ENCODE measurements at regions not wholly inside any gene's neighbourhood (a gene's known extent, or its start where the extent isn't known, plus 50 kb on each side); places are given as distances from the start of the nearest gene placed in this dataset.

GRCh38 chr2:37507051-37507410, 162.6 kb downstream of the QPCT start:
- H3K4me3 ChIP-seq (ENCODE audit: low read depth, low read length): no peak overlapping the region
- DNase-seq (ENCODE audit: low read depth): no peak
- TF ChIP-seq CTCF (IDR thresholded peaks at IDR 0.05; ENCODE audit: insufficient read depth, low read length): no peak

GRCh38 chr2:37507703-37508102, 163.3 kb downstream of the QPCT start:
- no peak for TF ChIP-seq CTCF (IDR thresholded peaks at IDR 0.05; ENCODE audit: insufficient read depth, low read length)
- no peak for DNase-seq (ENCODE audit: low read depth)
- H3K4me3 ChIP-seq (ENCODE audit: low read depth, low read length): no peak overlapping the region

GRCh38 chr2:37512971-37513370, 158.5 kb downstream of the CDC42EP3 start:
- no peak for DNase-seq (ENCODE audit: low read depth)
- no peak for TF ChIP-seq CTCF (IDR thresholded peaks at IDR 0.05; ENCODE audit: insufficient read depth, low read length)
- no peak overlapping the region for H3K4me3 ChIP-seq (ENCODE audit: low read depth, low read length)

- peak; percentile 92 for DNase-seq (ENCODE audit: low read depth)
Observed at GRCh38 chr2:37523814-37524362, 147.6 kb downstream of the CDC42EP3 start.

GRCh38 chr2:37526323-37526722, 145.1 kb downstream of the CDC42EP3 start:
- H3K4me3 ChIP-seq (ENCODE audit: low read depth, low read length): no peak overlapping the region
- no peak for TF ChIP-seq CTCF (IDR thresholded peaks at IDR 0.05; ENCODE audit: insufficient read depth, low read length)
- DNase-seq (ENCODE audit: low read depth): no peak

More at GRCh38 chr2:37523814-37524362, 147.6 kb downstream of the CDC42EP3 start:
- TF ChIP-seq CTCF (IDR thresholded peaks at IDR 0.05; ENCODE audit: insufficient read depth, low read length): no peak
- H3K4me3 ChIP-seq (ENCODE audit: low read depth, low read length): no peak overlapping the region

GRCh38 chr2:37526856-37527255, 144.6 kb downstream of the CDC42EP3 start:
- TF ChIP-seq CTCF (IDR thresholded peaks at IDR 0.05; ENCODE audit: insufficient read depth, low read length): no peak
- H3K4me3 ChIP-seq (ENCODE audit: low read depth, low read length): no peak overlapping the region
- DNase-seq (ENCODE audit: low read depth): no peak

- no peak for DNase-seq (ENCODE audit: low read depth)
- TF ChIP-seq CTCF (IDR thresholded peaks at IDR 0.05; ENCODE audit: insufficient read depth, low read length): no peak
- H3K4me3 ChIP-seq (ENCODE audit: low read depth, low read length): no peak overlapping the region
Observed at GRCh38 chr2:37527361-37527760, 144.1 kb downstream of the CDC42EP3 start.
